CD4-positive, CD25-positive, alpha-beta regulatory T cell (primary cell): ENCODE measurements at regions not wholly inside any gene's neighbourhood (a gene's known extent, or its start where the extent isn't known, plus 50 kb on each side); places are given as distances from the start of the nearest gene placed in this dataset.

Source experiments
- ATAC-seq, 2 donors: fragments of 150-1000 bp; cut with Tn5 transposase; one replicate each; pipeline ENCODE4 v1.10.0; 2021; ENCODE audit warnings: low read depth in 2 of 2, moderate number of reproducible peaks in 2 of 2, moderate library complexity in 1 of 2
- DNase-seq, 3 donors: peaks; one replicate each; pipeline versions ENCODE4 v3.0.0 to v3.0.0-alpha.2; 2012 to 2022; ENCODE audit warnings: mixed read lengths in 1 of 3
- H3K27ac ChIP-seq: one replicate; pipeline ENCODE4 v1.7.0; 2013; ENCODE audit warnings: mild to moderate bottlenecking, low read length; ENCODE audit not compliant: insufficient read depth, poor library complexity, severe bottlenecking
- H3K27me3 ChIP-seq: one replicate; pipeline ENCODE4 v1.7.0; 2013; ENCODE audit warnings: low read length; ENCODE audit not compliant: control insufficient read depth, insufficient read depth
- H3K36me3 ChIP-seq: one replicate; pipeline ENCODE4 v1.7.0; 2013; ENCODE audit warnings: mild to moderate bottlenecking, low read length, moderate library complexity; ENCODE audit not compliant: control insufficient read depth, insufficient read depth
- H3K4me1 ChIP-seq: 2 replicates; pipeline ENCODE4 v1.7.0; 2013; ENCODE audit warnings: mild to moderate bottlenecking, low read length; ENCODE audit not compliant: insufficient read depth, control insufficient read depth, poor library complexity, severe bottlenecking
- H3K4me3 ChIP-seq: one replicate; pipeline ENCODE4 v1.7.0; 2013; ENCODE audit warnings: low read depth, mild to moderate bottlenecking, low read length, moderate library complexity
- H3K9me3 ChIP-seq, 2 experiments: 1 replicate in 1 of 2; 2 replicates in 1 of 2; pipeline ENCODE4 v1.7.0; 2013; ENCODE audit warnings: low read length in 2 of 2, mild to moderate bottlenecking in 1 of 2, moderate library complexity in 1 of 2; ENCODE audit not compliant: control insufficient read depth in 2 of 2
- H3K27ac Mint-ChIP-seq, 3 donors: one replicate each; pipeline ENCODE4 v1.8.0; 2020 to 2022; ENCODE audit warnings: mild to moderate bottlenecking in 3 of 3, mixed read lengths in 3 of 3, moderate library complexity in 2 of 3
- H3K27me3 Mint-ChIP-seq: one replicate; pipeline ENCODE4 v1.8.0; 2022; ENCODE audit warnings: mild to moderate bottlenecking, mixed read lengths
- H3K36me3 Mint-ChIP-seq: one replicate; pipeline ENCODE4 v1.8.0; 2020; ENCODE audit warnings: mixed read lengths
- H3K4me1 Mint-ChIP-seq, 4 donors: one replicate each; pipeline ENCODE4 v1.8.0; 2020 to 2022; ENCODE audit warnings: mixed read lengths in 4 of 4, mild to moderate bottlenecking in 1 of 4
- H3K4me3 Mint-ChIP-seq, 4 donors: one replicate each; pipeline ENCODE4 v1.8.0; 2020 to 2022; ENCODE audit warnings: mild to moderate bottlenecking in 4 of 4, mixed read lengths in 4 of 4, moderate library complexity in 3 of 4
- H3K9me3 Mint-ChIP-seq, 7 donors: one replicate each; pipeline ENCODE4 v1.8.0; 2020 to 2022; ENCODE audit warnings: mixed read lengths in 7 of 7, mild to moderate bottlenecking in 3 of 7, moderate library complexity in 2 of 7

DNA sequence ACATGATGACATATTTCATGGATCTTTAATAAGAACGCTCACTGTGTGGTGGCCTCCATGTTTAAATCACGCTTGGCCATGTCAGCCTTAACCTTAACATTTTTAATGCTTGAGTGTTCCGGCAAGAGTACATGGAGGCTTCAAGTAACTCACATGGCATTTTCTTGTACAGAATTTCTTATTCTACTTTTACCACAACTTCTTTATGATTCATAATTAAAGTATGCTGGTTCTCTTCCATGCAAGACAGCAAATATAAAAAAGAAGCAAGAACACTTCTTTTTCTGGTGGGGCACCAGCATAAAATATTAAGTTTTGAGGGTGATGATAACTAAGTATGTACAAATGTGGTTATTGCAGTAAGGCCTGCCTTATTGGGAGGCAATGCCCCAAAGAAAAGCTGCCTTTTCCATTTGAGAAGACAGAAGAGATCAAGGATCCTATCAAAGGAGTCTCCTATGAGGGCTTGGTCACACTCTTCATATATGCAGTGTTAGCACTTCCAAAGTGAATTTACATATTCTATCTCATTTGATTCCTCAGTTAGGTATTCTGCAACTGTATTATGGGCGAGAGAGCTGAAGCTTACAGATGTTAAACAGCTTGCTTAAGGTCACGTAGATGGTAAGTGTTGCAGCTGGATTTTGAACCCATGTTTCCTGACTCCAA lies 382.7 kb upstream of the MEF2C start:
- H3K27me3 Mint-ChIP-seq, result no peaks in the 10 kb centered on the region
- Histone ChIP-seq H3K27me3 (no peaks in the 10 kb centered on the region), H3K27ac (no peak overlapping the region), H3K4me1 (no peaks in the 10 kb centered on the region), H3K36me3 (no peaks in the 10 kb centered on the region), H3K4me3 (no peak overlapping the region), H3K9me3 (no peaks in the 10 kb centered on the region)
- no peak overlapping the region for H3K4me3 Mint-ChIP-seq
- DNase-seq (no peak), ATAC-seq (no peak)
- H3K27ac Mint-ChIP-seq, result no peak overlapping the region
- no peaks in the 10 kb centered on the region for H3K36me3 Mint-ChIP-seq
- H3K9me3 Mint-ChIP-seq, result peaks cover 0 to 9% (median 0%) of the 10 kb centered on the region in 7 donors
- H3K4me1 Mint-ChIP-seq, result no peaks in the 10 kb centered on the region

DNA sequence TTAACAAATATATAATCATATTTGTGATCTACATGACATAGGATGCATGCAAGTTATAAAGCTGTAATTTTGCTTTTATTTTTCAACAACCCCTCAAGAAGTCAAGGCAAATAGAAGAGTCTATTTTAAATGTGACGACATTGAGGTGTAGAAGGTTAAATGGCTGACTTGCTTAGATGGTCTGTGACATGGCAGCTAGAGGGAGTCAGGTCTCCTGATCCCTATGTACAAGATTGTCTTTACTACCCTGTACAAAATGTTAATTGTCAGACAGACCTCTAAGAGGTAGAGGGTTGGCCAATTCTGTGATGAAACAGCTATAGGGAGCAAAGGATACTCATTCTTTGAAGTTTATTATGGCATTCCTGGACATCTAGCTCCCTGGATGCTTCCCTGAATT lies 380.9 kb upstream of the MEF2C start:
- no peaks in the 10 kb centered on the region for H3K27me3 ChIP-seq
- Mint-ChIP-seq H3K27ac (no peak overlapping the region), H3K4me3 (no peak overlapping the region), H3K36me3 (no peaks in the 10 kb centered on the region), H3K9me3 (peaks cover 0 to 5% (median 3%) of the 10 kb centered on the region in 7 donors), H3K4me1 (no peaks in the 10 kb centered on the region), H3K27me3 (no peaks in the 10 kb centered on the region)
- no peak overlapping the region for H3K27ac ChIP-seq
- no peaks in the 10 kb centered on the region for H3K36me3 ChIP-seq
- no peaks in the 10 kb centered on the region for H3K9me3 ChIP-seq
- H3K4me3 ChIP-seq, result no peak overlapping the region
- DNase-seq, result no peak
- no peaks in the 10 kb centered on the region for H3K4me1 ChIP-seq
- ATAC-seq, result no peak

DNA sequence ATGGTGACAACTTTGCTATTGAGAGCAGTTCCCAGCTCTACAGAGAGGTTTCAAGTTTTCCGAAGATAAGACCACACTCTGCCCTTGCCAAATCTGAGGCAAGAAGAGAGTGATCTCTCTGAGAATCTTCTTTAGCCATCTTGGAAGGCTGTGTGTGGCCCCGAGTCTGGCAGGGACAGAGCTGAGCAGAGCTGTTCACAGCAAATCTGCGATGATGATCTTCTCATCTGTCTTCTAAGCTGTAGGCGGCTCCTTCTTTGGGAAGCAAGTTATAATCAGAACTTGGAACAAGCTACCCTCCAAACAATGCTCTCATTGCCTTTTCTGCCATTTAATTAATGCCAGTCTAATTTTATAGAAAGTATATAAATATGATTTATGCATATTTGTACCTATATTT lies 379.0 kb upstream of the MEF2C start:
- DNase-seq (no peak), ATAC-seq (no peak)
- H3K9me3 Mint-ChIP-seq, result peaks cover 0 to 5% (median 3%) of the 10 kb centered on the region in 7 donors
- no peaks in the 10 kb centered on the region for H3K4me1 Mint-ChIP-seq
- H3K4me3 Mint-ChIP-seq, result no peak overlapping the region
- no peaks in the 10 kb centered on the region for H3K36me3 ChIP-seq
- no peak overlapping the region for H3K27ac ChIP-seq
- H3K27me3 ChIP-seq, result no peaks in the 10 kb centered on the region
- no peaks in the 10 kb centered on the region for H3K36me3 Mint-ChIP-seq
- H3K4me3 ChIP-seq, result no peak overlapping the region
- H3K27ac Mint-ChIP-seq, result no peak overlapping the region
- no peaks in the 10 kb centered on the region for H3K27me3 Mint-ChIP-seq
- no peaks in the 10 kb centered on the region for H3K4me1 ChIP-seq
- no peaks in the 10 kb centered on the region for H3K9me3 ChIP-seq

DNA sequence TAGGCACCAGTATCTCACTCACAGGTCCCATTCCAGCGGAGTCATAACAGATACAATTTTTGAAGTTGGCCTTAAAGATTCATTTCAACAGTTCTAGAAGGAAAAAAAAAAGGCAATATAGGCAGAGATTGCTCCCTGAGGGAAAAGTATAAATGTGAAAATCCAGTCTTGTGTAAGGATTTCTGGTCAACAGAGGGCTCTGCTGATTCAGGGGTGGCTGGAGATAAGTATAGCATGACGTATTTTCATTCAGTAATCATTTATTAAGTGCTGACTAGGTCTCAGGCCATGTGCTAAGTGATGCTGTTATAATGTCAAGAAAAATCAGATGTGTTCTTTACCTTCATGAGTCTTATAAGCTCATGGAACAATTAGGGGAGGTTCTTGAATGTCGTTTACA lies 377.3 kb upstream of the MEF2C start:
- no peaks in the 10 kb centered on the region for H3K27me3 ChIP-seq
- no peaks in the 10 kb centered on the region for H3K36me3 ChIP-seq
- H3K4me3 ChIP-seq, result no peak overlapping the region
- ATAC-seq, result no peak
- H3K27me3 Mint-ChIP-seq, result no peaks in the 10 kb centered on the region
- DNase-seq, result no peak
- H3K4me1 Mint-ChIP-seq, result no peaks in the 10 kb centered on the region
- no peaks in the 10 kb centered on the region for H3K4me1 ChIP-seq
- no peak overlapping the region for H3K4me3 Mint-ChIP-seq
- H3K27ac Mint-ChIP-seq, result no peak overlapping the region
- H3K27ac ChIP-seq, result no peak overlapping the region
- H3K36me3 Mint-ChIP-seq, result no peaks in the 10 kb centered on the region
- peaks cover 0 to 5% (median 0%) of the 10 kb centered on the region in 7 donors for H3K9me3 Mint-ChIP-seq
- no peaks in the 10 kb centered on the region for H3K9me3 ChIP-seq

DNA sequence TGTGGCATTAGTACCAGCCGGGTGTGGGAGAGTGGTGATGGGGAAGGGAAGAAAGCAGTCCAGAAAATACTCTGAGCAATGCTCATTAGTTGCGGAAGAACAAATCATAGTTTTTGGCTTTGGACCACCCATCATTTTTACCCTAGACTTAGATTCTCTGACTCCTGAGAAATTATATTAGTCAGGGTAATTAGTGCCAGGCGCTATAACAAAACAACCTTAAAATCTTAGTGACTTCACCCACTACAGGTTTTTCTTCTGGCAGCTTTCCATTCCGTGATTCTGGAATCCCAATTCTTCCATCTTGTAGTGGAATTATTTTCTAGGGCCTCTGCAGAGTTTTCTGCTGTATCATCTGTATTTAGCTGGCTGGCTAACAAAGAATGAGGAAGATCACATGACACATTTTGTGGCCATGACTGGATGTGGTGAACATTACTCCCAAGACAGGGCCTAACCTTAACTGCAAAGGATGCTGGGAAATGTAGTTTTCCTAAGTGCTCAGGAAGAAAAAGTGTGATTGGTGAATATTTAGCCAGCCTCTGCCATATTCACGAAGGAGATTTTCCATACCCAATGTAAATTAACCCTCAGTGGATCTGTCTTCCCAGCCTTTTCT lies 373.0 kb upstream of the MEF2C start:
- Mint-ChIP-seq H3K27ac (no peak overlapping the region), H3K4me1 (no peaks in the 10 kb centered on the region), H3K27me3 (no peaks in the 10 kb centered on the region), H3K4me3 (no peak overlapping the region), H3K36me3 (no peaks in the 10 kb centered on the region), H3K9me3 (peaks cover 0 to 6% (median 0%) of the 10 kb centered on the region in 7 donors)
- H3K27ac ChIP-seq, result no peak overlapping the region
- H3K27me3 ChIP-seq, result no peaks in the 10 kb centered on the region
- no peak overlapping the region for H3K4me3 ChIP-seq
- no peaks in the 10 kb centered on the region for H3K4me1 ChIP-seq
- no peaks in the 10 kb centered on the region for H3K36me3 ChIP-seq
- peak in 1 of 3 donors; percentile 3 for DNase-seq
- H3K9me3 ChIP-seq, result no peaks in the 10 kb centered on the region
- ATAC-seq, result no peak

DNA sequence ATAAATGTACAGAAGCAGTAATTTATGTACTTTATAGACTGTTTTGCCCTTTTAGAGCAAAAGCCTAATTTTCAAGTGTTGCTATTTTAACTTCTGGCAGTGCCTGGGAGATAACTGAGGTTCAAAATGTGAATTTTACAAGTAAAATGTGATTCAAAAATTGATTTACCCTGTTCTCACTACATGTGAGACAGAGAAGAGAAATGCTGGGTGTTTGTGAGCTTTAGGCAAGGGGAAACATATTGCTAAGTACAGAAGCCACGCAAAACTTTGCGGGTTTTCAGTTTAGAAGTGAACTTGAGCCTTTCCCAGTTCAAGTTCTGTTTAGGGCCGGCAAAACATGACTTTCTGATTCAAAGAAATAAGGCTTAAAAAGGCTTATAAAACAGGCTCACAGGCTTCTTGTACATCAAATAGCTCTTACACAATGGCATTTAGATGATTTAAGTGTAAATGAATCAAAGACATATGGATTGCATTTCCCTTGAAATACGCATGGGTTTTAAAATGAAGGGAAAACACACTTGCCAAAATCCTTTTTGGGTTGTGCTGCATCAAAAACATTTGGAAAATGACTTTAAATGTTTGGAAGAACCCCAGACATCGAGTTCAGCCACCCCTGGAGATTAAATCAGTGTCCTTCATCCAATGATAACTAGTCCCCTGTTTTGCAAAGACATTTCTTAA lies 370.8 kb upstream of the MEF2C start:
- Mint-ChIP-seq H3K4me3 (no peak overlapping the region), H3K9me3 (peaks cover 0 to 9% (median 2%) of the 10 kb centered on the region in 7 donors), H3K36me3 (no peaks in the 10 kb centered on the region), H3K27me3 (no peaks in the 10 kb centered on the region), H3K4me1 (no peaks in the 10 kb centered on the region), H3K27ac (no peak overlapping the region)
- H3K27ac ChIP-seq, result no peak overlapping the region
- no peak overlapping the region for H3K4me3 ChIP-seq
- H3K9me3 ChIP-seq, result no peaks in the 10 kb centered on the region
- ATAC-seq, result no peak
- no peaks in the 10 kb centered on the region for H3K27me3 ChIP-seq
- H3K36me3 ChIP-seq, result no peaks in the 10 kb centered on the region
- H3K4me1 ChIP-seq, result no peaks in the 10 kb centered on the region
- DNase-seq, result no peak

DNA sequence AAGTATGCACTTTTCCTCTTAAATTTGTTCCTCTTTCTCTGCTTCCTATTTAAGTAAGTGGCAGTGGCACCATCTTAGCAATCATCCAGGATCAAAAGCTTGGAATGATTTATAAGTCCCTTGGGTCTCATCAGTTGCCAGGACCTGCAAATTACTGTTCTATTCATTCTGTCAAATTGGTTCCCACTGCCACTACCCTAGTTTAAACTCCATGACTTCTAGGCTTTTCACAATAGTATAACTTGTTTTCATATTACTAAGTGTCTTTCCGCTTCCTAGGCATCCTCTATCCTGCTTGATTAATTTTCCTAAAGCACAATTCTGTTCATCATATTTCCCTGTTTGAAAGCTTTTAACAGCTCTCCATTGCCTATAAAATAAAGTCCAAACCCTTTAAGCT lies 363.9 kb upstream of the MEF2C start:
- Mint-ChIP-seq H3K9me3 (peaks cover 1 to 15% (median 5%) of the 10 kb centered on the region in 7 donors), H3K36me3 (no peaks in the 10 kb centered on the region), H3K4me1 (no peaks in the 10 kb centered on the region), H3K27me3 (no peaks in the 10 kb centered on the region), H3K4me3 (no peak overlapping the region), H3K27ac (no peak overlapping the region)
- H3K4me3 ChIP-seq, result no peak overlapping the region
- H3K4me1 ChIP-seq, result no peaks in the 10 kb centered on the region
- no peak for ATAC-seq
- no peaks in the 10 kb centered on the region for H3K27me3 ChIP-seq
- no peak overlapping the region for H3K27ac ChIP-seq
- no peaks in the 10 kb centered on the region for H3K9me3 ChIP-seq
- H3K36me3 ChIP-seq, result no peaks in the 10 kb centered on the region
- no peak for DNase-seq
